ENCODE measurements at regions not wholly inside any gene's neighbourhood (a gene's known extent, or its start where the extent isn't known, plus 50 kb on each side); places are given as distances from the start of the nearest gene placed in this dataset.

GRCh38 chr9:102069969-102070368, 331.5 kb upstream of the GRIN3A start:
- Histone ChIP-seq H3K36me3 (ENCODE audit: insufficient read depth, low read length) (no peaks in the 10 kb centered on the region), H3K9ac (ENCODE audit: low read depth, low read length, poor library complexity, severe bottlenecking) (no peak overlapping the region)

DNA sequence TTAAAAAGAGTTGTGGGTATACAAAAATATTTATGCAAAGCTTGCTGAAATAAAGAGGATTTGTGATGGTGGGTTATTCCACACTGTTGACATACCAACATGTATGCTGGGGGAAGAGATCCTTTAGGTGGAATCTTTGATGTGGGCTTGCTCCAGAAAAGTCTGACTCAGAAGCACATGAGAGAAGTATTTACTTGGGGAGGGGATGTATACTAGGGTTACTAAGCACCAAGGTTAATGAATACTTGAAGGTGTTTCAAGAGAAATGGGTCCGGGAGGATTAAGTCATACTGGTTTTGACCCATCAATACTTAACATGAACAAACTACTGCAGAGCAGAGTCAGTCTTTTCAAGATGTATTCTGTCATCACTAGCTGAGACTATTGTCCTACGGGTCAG, 316.4 kb upstream of the GRIN3A start:
- H4K20me1 ChIP-seq (ENCODE audit: insufficient read depth, low read length, poor library complexity, severe bottlenecking) = no peaks in the 10 kb centered on the region
- H3K9me3 ChIP-seq (ENCODE audit: insufficient read depth, low read depth, low read length) = no peaks in the 10 kb centered on the region
- no peak overlapping the region for H3K4me3 ChIP-seq (ENCODE audit: low read length, poor library complexity, severe bottlenecking)
- H3K9ac ChIP-seq (ENCODE audit: low read depth, low read length, poor library complexity, severe bottlenecking) = no peak overlapping the region
- H3K9me2 ChIP-seq (replicated peaks; ENCODE audit: low read depth, low read length) = no peaks in the 10 kb centered on the region
- H3K36me3 ChIP-seq (ENCODE audit: insufficient read depth, low read length) = no peaks in the 10 kb centered on the region
- peak overlapping the region; percentile 36 for H3K4me2 ChIP-seq (ENCODE audit: low read depth, low read length, poor library complexity, severe bottlenecking)
- H3F3A ChIP-seq (ENCODE audit: low read depth) = peaks cover 3% of the 10 kb centered on the region; the same call in 1 of the 2 replicates
- TF ChIP-seq, protein P1, sequence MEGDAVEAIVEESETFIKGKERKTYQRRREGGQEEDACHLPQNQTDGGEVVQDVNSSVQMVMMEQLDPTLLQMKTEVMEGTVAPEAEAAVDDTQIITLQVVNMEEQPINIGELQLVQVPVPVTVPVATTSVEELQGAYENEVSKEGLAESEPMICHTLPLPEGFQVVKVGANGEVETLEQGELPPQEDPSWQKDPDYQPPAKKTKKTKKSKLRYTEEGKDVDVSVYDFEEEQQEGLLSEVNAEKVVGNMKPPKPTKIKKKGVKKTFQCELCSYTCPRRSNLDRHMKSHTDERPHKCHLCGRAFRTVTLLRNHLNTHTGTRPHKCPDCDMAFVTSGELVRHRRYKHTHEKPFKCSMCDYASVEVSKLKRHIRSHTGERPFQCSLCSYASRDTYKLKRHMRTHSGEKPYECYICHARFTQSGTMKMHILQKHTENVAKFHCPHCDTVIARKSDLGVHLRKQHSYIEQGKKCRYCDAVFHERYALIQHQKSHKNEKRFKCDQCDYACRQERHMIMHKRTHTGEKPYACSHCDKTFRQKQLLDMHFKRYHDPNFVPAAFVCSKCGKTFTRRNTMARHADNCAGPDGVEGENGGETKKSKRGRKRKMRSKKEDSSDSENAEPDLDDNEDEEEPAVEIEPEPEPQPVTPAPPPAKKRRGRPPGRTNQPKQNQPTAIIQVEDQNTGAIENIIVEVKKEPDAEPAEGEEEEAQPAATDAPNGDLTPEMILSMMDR (conservative IDR thresholded peaks at IDR 0.05; ENCODE audit: low read length) = no peak
- TF ChIP-seq EZH2phosphoT487 (IDR thresholded peaks at IDR 0.05; ENCODE audit: borderline replicate concordance) = no peak
- H2AFZ ChIP-seq (ENCODE audit: low read length) = no peak overlapping the region
- H3K79me2 ChIP-seq (ENCODE audit: insufficient read depth, low read length) = no peaks in the 10 kb centered on the region
- no peaks in the 10 kb centered on the region for H3K27me3 ChIP-seq (ENCODE audit: insufficient read depth, low read length, poor library complexity, severe bottlenecking)
- H3K4me1 ChIP-seq (ENCODE audit: insufficient read depth, low read length, poor library complexity, severe bottlenecking) = peaks cover 31% of the 10 kb centered on the region

More at GRCh38 chr9:102069969-102070368, 331.5 kb upstream of the GRIN3A start:
- Histone ChIP-seq H2AFZ (ENCODE audit: low read length) (peak overlapping the region; percentile 68; the same call in 1 of the 2 replicates), H3K9me2 (replicated peaks; ENCODE audit: low read depth, low read length) (no peaks in the 10 kb centered on the region), H3K79me2 (ENCODE audit: insufficient read depth, low read length) (no peaks in the 10 kb centered on the region), H3K4me3 (ENCODE audit: low read length, poor library complexity, severe bottlenecking) (no peak overlapping the region), H3F3A (ENCODE audit: low read depth) (no peaks in the 10 kb centered on the region), H4K20me1 (ENCODE audit: insufficient read depth, low read length, poor library complexity, severe bottlenecking) (no peaks in the 10 kb centered on the region), H3K27me3 (ENCODE audit: insufficient read depth, low read length, poor library complexity, severe bottlenecking) (no peaks in the 10 kb centered on the region), H3K4me1 (ENCODE audit: insufficient read depth, low read length, poor library complexity, severe bottlenecking) (no peaks in the 10 kb centered on the region), H3K4me2 (ENCODE audit: low read depth, low read length, poor library complexity, severe bottlenecking) (no peak overlapping the region), H3K9me3 (ENCODE audit: insufficient read depth, low read depth, low read length) (no peaks in the 10 kb centered on the region)
- no peak for TF ChIP-seq EZH2phosphoT487 (IDR thresholded peaks at IDR 0.05; ENCODE audit: borderline replicate concordance)
- TF ChIP-seq, protein P1 (conservative IDR thresholded peaks at IDR 0.05; ENCODE audit: low read length) = no peak

- Histone ChIP-seq H3K9ac (ENCODE audit: low read depth, low read length, poor library complexity, severe bottlenecking) (peak overlapping the region; percentile 72), H3K9me3 (ENCODE audit: insufficient read depth, low read depth, low read length) (no peaks in the 10 kb centered on the region)
These were observed 311.3 kb upstream of the GRIN3A start for GRCh38 chr9:102049586-102050246.

More at GRCh38 chr9:102049586-102050246, 311.3 kb upstream of the GRIN3A start:
- Histone ChIP-seq H4K20me1 (ENCODE audit: insufficient read depth, low read length, poor library complexity, severe bottlenecking) (no peaks in the 10 kb centered on the region), H3K36me3 (ENCODE audit: insufficient read depth, low read length) (no peaks in the 10 kb centered on the region), H3K9me2 (replicated peaks; ENCODE audit: low read depth, low read length) (no peaks in the 10 kb centered on the region), H3K27me3 (ENCODE audit: insufficient read depth, low read length, poor library complexity, severe bottlenecking) (no peaks in the 10 kb centered on the region), H3K4me1 (ENCODE audit: insufficient read depth, low read length, poor library complexity, severe bottlenecking) (peaks cover 47% of the 10 kb centered on the region), H2AFZ (ENCODE audit: low read length) (peak overlapping the region; percentile 69), H3F3A (ENCODE audit: low read depth) (peaks cover 11% of the 10 kb centered on the region; the same call in 1 of the 2 replicates), H3K4me3 (ENCODE audit: low read length, poor library complexity, severe bottlenecking) (peak overlapping the region; percentile 68), H3K79me2 (ENCODE audit: insufficient read depth, low read length) (no peaks in the 10 kb centered on the region), H3K4me2 (ENCODE audit: low read depth, low read length, poor library complexity, severe bottlenecking) (peak overlapping the region; percentile 84)
- TF ChIP-seq, protein P1 (conservative IDR thresholded peaks at IDR 0.05; ENCODE audit: low read length) = no peak
- TF ChIP-seq EZH2phosphoT487 (IDR thresholded peaks at IDR 0.05; ENCODE audit: borderline replicate concordance) = no peak
